ENCODE measurements at regions not wholly inside any gene's neighbourhood (a gene's known extent, or its start where the extent isn't known, plus 50 kb on each side); places are given as distances from the start of the nearest gene placed in this dataset.

DNA sequence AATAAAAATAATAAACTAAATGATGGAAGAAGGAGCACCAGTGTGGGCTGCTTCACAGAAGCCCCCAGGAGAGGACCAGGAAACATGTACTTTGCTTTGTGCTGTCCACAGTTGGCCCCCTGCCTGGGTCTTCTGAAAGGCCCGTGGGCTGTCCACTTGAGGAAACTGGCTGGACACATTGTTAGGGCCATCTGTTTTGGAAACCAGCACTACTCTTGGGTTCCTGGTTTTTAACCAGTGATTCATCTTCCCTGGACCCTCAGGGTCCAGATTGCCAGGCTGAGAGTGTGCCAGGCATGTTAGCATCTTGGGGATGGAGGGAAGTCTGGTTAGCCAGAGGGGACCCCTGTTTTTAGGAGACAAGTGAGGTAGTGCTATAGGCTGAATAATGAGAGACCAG is 297.2 kb upstream of the C2CD4B start:
- intact Hi-C loops (cut with micrococcal nuclease), result no loop called here

DNA sequence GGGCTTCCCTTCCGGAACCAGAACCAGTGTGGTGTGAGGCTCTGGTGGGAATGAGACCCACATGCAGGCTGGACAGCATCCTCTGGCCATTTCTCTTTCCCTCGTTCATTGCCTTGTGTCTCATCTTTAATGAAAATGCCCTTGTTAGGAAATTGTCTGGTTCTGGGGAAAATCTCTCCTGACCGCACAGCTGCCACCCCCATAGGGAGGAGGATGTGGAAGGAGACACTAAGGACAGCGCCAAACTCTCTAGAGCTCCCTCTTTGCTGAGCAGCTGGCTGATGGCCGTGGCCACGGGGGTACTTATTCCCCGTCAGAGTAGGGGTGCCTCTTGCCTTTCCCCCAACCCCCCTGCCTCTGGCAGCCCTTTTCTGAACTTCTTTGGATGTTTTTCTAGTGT is 297.6 kb upstream of the C2CD4B start:
- intact Hi-C loops (cut with micrococcal nuclease), result no loop called here

DNA sequence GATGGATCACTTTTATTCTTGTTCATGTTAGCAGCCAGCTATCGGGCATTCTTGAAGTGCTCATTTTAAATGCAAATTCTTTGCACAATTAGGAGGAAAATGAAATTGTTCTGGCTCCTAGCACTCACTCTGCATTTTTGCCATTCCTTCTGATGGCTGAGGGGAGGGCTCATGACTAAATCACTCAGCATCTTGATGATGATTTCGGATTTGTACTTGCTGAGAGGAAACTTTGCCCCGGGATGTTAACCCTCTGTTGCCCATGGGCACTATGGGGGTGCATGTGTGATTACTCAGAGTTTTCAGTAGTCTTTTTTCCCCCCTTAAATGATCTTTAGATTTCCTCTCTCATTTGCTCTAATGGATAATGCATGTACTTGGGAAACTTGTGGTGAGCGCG is 299.6 kb upstream of the C2CD4B start:
- intact Hi-C loops (cut with micrococcal nuclease), result no loop called here

DNA sequence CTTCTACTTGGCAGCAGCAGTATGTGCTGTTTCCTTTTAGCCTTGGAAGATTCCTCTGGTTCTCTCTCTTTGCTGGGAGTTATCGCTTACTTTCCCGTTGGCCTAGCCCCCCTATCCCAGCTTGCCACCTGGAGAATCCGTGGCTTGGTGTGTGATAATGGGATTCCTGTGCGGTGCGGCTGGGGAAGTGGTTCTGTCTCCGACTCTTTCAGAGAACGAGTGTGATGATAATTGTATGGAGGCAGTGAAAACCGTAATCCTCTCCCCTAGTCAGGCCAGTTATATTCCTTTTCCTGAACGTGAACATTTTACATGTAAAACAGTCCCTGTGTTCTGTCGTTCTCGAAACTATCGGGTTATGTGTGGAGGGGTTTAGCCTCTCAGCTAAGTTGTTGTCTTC is 300.1 kb upstream of the C2CD4B start:
- intact Hi-C loops (cut with micrococcal nuclease), result no loop called here

DNA sequence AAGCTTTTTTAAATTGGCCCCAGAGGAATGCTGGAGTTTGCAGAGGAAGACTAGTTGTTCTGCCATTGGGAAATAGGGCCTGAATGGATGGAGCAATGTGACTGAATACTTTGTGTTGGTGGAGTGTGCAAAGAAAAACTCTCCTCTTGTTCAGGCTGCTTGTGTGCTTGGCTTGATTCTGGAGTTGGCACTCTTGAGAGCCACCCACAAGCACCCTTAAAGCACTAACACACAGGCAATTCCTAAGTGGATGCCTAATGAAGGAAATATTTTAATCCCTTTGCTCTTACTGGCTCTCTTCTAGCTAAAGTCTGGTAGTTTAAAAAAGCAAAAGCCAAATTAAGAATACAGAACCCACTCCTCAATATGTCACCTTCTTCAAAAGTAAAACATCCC is 304.4 kb upstream of the C2CD4B start:
- intact Hi-C loops (cut with micrococcal nuclease), result no loop called here

DNA sequence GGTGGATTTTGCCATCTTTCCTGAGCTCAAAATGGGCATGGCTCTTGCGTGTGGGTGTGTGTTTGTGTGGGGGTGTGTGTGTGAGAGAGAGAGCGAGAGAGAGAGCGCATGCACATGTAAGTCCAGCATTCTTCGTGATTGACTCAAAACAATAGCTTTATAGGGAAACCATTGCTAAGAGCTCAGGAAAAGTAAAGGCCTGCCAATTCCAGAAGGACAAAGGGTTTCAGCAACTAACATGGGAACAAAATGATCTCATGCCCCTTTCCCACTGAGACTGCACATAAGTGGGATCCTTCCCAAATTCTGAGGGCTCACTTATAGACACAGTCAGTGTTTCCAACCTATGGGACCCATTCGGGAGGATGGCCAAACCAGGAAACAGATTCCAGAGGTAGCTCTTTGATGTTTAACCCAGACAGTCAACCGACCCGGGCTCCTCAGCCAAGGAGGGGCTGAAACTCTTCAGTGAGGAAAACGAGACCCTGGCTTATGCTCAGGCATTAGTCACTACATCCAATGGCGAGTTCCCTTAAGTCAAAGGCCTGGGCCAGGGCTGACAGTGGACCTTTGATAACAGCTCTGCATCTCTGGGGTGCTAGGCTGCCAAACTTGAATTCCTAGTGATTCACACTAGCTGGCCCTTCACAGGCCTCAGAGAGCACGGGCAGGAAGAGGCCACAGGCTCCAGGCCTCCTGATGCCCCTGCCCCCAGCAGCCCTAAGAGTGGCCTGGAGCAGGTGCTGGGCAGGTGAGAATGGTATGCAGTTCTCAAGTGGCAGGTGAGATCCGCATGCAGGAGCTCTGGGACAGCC is 305.0 kb upstream of the C2CD4B start:
- intact Hi-C loops (cut with micrococcal nuclease), result no loop called here

DNA sequence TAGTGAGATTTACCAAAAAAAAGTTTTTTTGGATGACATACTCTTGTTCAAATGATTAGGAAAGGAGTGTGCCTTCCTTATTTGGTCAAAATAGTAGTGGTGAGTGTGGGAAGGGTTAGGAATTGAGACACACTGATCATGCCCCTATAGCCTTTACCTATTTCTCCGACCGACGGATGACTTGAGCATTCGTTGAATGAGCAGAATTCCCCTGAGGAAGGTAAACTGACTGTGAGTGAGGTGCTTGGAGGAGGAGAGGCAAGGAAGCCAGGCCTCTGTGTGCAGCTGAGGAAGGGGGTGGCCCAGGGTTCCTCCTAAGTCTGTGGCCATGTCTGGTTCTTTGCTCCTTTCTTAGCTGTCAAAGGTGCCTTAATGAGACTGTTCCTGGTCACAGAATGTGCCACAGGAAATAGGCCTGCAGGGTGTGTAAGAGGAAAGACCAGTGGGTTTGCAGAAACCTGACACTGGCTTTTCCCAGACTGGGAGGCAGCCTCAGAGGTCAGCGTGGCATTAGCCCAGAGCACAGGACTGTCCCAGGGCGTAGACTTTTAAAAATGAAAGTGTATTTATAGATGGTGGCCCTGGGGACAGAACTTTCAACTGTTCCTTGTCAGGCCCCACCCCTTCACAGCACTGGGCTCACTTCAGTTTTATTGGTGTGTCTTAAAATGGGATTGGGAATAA is 307.7 kb upstream of the C2CD4B start:
- intact Hi-C loops (cut with micrococcal nuclease), result no loop called here

DNA sequence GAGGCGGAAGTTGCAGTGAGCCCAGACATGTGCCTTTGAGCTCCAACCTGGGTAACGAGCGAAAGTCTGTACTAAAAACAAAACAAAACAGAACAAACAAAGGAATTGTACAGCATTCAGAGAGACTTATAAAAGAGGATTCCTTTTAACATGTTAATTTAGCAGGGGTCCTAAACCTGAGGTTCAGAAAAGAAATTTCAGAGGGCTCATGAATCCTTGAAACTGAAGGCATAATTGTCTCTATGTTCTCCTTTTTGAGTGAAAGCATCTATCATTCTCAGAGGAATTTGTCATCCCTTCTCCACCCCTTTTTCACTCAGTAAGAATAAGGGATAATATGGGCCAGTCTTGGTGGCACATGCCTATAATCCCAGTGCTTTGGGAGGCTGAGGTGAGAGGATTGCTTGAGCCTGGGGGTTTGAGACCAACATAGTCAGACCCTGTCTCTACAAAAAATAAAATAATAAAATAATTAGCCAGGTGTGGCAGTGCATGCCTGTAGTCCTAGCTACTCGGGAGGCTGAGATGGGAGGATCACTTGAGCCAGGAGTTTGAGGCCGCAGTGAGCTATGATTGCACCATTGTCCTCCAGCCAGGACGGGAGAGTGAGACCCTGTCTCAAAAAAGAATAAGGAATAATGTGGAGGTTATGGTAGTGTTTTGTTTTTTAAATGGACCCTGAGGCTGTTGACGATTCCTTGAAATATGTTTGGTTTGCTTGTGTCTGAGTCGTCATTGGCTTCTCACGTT is 309.1 kb upstream of the C2CD4B start:
- intact Hi-C loops (cut with micrococcal nuclease), result no loop called here

DNA sequence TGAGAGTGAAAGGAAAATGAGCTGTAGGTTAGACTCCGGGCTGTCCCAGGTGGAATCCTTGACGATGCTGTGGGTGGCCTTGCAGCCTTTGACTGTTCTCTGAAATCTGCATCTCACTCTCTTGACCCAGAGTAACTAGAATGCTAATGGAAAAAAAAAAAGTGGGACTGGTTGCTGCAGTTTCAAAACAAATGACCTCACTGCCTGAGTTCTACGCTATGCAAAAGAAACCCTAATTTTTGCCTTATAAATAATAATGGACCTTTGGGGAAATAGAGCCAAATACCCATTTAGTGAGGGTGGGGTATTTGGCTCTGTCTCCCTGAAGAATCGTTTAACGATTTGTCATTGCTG is 309.7 kb upstream of the C2CD4B start:
- intact Hi-C loops (cut with micrococcal nuclease), result no loop called here

DNA sequence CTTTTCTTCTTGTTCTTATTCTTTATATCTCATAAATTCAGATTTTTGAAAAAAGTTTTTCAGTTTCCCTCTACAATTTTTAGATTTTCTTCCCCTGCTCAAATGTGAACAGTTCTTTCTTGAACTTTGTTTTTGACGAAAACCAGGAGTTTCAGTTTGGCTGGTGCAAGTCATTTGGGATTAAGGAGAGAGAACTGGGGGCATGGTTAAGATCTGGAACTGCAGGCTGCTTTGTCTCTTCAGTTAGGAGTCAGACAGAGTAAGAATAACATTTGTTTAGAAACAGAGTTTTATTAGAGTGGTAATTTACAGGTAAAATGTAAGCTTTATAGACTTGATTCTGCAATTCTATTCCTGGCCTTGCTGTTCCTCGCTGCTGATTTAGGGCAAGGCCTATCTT is 310.5 kb upstream of the C2CD4B start:
- intact Hi-C loops (cut with micrococcal nuclease), result no loop called here

DNA sequence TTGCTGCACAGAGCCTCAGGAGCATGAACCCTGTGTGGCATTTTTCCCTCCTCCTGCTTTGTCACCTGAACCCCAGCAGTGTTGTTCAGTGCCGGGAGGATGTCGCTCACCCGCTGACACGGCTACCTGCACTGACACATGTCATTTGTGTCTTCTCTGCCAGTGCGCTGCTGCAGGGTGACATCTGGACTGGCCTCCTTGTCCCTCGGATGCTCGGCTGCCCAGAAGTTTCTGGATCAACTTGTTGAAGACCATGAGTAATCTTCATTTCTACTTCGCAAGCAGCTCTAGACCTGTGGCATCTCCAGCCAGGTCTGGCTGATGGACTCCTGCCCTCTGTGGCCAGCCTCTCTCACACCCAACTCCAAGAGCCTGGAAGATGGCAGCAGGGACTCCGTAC is 311.1 kb upstream of the C2CD4B start:
- intact Hi-C loops (cut with micrococcal nuclease), result no loop called here

DNA sequence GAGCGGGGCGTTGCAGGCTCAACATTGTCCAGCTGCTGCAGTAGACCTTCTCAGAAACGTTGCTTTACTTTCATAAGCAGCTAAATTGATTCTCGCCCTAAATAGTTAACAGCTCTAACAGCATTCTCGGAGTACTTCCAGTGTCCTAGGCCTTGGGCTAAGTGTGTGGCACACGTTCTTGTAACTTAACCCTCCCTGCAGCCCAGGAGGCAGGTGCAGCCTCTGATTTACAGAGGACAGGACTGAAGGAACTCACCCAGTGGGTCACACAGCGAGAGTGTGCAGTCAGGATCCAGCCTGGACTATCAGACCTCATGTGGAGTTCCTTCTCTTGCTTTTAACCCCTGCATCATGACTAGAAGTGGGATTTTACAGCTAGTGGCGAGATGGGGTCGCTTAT is 312.8 kb upstream of the C2CD4B start:
- intact Hi-C loops (cut with micrococcal nuclease), result no loop called here

DNA sequence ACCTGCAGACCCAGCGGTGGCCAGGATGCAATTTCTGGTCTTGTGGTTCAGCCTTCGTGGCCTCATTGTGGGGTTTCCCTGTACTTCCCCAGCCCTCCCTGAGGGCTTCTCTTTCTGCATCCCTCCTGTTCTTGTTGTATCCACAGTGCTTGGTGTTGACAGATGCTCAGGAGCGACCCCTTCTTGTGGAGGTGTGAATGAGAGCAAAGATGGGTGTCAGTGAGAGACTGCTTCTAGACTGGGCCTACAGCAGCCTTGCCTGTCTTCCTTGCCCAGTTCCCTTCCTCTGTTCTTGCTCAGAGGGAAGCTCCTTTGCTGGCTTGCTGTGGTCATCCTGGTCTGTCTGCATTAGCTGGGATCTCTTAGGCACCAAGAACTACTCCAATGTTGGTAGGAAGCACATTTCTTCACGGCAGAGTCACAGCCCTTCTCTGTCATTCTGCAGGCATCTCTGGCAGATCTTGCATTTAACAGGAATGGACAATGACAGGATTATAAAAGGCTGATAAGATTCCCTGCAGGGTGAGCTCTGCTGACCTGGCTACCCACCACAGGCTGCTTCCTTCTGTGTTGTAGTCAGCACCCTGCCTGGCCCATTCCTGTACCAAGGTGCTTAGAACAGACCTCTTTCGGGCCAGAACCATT is 317.8 kb upstream of the C2CD4B start:
- intact Hi-C loops (cut with micrococcal nuclease), result no loop called here

DNA sequence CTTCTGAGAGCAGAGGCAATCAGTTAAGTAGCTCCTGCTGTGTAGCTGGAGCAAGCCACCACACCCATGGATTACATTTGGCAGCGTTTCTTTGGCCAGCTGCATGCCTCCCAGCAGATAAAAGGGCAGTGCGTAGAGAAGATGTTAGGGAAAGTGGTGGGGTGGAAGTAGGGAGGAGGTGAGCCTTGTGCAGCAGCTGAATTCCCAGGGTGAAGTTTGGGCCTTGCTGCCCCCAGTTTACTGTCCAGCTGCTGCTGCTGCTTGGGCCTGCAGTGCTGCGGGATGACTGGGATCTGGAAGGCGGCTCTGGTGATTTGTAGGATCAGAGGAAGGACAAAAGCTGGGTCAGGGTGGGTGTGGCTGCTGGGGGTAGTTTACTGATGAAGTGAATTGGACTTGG is 318.7 kb upstream of the C2CD4B start:
- intact Hi-C loops (cut with micrococcal nuclease), result no loop called here

DNA sequence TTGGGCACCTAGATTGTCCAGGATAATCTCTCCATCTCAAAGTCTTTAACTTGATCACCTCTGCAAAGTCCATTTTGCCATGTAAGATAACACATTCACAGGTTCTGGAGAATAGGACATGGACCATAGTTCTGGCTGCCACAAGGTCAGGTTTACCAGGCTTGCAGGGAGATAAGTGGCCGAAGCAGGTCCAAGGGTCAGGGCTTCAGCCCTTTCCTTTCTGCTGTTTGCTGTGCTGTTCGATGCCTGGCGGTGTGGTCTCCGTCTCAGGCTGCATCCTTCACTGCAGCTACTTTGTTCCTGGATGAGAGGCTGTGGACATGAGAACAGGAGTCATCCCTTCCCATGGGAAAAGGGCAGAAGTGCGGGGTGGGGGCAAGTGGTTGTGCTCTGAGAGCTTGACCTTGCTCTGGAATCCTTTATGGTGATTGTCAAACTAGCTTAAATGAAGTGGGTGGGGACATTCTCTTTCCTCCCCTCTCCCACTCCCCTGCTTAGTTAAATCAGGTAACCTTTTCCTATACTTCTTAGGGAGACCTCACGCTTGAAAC is 320.2 kb upstream of the C2CD4B start:
- intact Hi-C loops (cut with micrococcal nuclease), result no loop called here

DNA sequence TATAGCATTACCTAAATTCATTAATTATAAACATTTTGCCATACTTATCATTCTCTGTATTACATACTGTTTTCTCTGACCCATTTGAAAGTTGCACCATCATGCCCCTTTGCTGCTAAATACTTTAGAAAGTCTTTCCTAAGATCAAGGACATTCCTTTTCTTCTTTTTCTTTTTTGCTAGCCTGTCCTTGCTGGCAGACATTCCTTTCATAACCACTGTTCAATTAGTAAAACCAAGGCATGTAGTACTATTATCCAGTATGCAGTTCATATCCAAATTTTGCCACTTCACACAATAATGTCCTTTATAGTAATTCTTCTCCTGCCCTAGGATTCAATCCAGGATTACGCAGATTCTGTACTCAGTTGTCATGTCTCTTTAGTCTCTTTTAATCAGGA is 321.0 kb upstream of the C2CD4B start:
- intact Hi-C loops (cut with micrococcal nuclease), result no loop called here

DNA sequence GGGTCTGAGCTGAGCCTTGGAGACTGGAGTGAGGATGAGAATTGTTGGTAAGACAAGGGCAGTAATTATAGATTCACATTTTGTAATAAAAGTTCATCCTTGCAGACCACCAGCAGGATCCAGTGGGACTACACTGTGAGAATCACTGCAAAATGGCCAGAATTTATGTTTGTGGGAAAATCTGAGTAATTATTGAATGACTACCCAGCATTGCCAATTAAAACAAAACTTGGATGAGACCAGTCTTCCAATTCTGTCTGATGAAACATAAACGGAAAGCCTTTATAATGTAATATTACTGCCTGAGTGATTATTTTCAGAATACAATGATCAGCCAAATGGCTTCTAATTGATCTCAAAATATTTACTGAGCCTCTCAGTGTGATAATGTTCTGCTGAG is 323.3 kb upstream of the C2CD4B start:
- intact Hi-C loops (cut with micrococcal nuclease), result no loop called here

DNA sequence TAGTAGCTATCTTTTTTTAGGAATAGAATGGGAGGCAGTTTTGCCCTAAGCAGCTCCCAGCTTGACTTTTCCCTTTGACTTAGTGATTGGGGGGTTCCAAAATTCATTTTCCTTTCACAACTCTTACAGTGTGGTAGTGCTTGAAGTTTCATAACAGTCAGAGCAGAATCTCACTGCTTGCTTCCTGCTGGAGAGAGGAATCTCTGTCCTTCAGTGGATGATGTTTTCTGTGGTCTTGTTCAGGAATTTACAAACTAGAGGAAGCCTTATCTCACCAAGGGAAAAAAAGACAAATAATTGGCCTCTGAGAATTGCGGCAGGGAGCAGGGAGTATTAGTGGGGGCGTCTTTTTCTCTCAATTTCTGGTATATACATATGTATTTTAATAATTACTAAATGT is 326.6 kb upstream of the C2CD4B start:
- intact Hi-C loops (cut with micrococcal nuclease), result no loop called here

DNA sequence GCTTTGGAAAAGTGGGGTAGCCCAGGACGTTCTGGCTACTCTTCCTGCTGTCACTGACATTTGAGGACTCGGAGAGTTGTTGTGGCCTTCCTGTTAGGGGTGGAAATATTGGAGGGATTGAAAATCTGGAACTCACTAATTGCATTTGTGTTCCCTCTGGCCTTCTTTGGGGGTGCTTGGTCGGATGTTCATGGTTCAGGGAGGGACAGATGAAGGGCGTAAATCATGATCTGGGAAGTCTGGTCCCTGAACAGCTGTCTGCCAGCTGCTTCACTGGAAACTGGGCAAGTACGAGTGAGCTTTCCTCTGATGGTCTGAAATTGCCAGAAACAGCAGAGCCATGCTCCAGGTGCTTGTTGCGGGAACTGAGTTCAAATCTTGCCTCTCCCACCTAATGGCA is 327.8 kb upstream of the C2CD4B start:
- intact Hi-C loops (cut with micrococcal nuclease), result no loop called here

DNA sequence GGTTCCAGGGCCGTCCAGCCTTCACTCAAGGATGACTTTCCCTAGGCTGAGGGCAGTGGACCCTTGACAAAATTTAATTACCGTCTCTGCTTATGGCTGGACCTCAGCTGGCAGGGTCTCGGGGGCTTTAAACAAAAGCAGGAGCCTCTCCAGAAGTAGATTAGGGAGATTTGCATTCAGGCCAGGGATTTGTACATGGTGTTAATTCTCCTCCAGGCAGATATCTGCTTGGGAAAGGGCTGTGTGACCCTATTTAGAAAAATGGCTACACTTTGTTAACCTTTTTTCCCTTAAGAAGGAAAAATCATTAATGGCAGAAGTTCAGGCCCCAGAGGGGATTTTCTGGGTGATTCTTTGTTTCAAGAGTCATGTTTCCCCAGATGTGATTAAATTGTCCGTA is 329.1 kb upstream of the C2CD4B start:
- intact Hi-C loops (cut with micrococcal nuclease), result no loop called here

DNA sequence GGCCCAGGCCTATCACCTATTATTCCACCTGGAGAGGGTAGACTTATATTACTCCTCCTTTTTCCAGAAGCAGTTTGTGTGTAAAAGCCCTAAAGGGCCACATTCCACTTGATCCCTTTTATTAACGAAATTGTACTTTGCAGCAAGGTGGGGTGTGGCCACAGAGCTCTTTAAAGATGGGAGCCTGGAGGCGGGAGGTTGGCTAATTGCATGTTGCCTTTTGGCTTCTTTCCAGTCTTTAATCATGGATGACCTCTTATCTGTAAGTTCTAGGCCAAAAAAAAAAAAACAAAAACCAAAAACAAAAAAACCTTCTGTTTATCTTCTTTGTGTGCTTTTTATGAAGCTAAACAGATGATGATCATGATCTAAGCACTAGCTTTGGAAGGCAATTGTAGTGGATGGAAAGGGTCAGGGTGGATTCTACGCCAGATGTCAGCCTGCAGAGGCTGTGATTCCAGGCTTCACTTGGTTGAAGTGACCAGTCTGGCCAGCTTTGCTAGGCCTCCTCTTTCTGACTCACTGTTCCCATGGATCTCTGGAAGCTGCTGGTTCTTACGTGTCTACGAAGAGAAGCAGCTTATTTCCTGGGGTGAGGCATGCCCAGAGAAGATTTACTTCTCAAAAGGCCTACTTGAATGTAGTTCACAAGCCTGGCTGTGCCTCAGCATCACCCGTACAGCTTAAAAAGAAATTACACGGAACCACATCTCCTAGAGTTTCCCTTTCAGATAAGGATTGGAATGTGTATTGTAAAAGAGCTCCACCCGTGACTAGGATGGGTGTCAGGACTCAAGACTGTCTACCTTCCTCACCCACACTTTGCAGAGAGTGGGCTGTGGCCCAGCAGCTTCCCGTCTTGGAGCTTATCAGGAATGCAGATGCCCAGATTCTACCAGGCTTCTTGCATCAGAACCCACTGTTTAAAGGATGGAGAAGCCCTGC is 330.9 kb upstream of the C2CD4B start:
- intact Hi-C loops (cut with micrococcal nuclease), result no loop called here
